SIG-M5 (cell line): ENCODE measurements at regions not wholly inside any gene's neighbourhood (a gene's known extent, or its start where the extent isn't known, plus 50 kb on each side); places are given as distances from the start of the nearest gene placed in this dataset.

ENCODE experiments used
- DNase-seq: peaks from one replicate; lab custom pipeline; 2025; lab: John Stamatoyannopoulos, UW

GRCh38 chr2:76579911-76580310 lies 869.2 kb upstream of the GCFC2 start:
- no peak for DNase-seq

- DNase-seq: no peak
These were observed 862.3 kb upstream of the GCFC2 start for GRCh38 chr2:76572981-76573380.

DNA sequence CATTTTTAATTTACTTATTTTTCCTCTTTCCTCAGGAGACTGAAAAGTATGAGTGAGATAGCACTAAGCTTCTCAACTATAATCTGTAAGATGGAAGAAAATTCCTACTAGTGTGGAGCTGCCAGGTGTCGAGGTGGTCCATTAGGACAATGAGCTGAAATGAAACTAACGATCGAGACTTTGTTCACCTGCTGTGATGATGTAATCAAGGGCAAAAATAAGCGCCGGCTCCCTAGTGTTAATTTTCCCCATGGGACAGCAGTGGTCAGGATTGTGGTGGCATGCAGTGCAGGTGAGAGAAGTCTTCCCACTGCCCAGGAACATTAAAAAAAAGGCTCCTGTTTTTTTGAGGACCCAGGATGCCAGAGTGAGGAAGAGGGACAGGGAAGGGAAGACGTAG lies 859.1 kb upstream of the GCFC2 start:
- DNase-seq: no peak

GRCh38 chr2:76567478-76567877 lies 856.8 kb upstream of the GCFC2 start:
- no peak for DNase-seq

GRCh38 chr2:76564734-76565133 lies 854.0 kb upstream of the GCFC2 start:
- DNase-seq: no peak

DNA sequence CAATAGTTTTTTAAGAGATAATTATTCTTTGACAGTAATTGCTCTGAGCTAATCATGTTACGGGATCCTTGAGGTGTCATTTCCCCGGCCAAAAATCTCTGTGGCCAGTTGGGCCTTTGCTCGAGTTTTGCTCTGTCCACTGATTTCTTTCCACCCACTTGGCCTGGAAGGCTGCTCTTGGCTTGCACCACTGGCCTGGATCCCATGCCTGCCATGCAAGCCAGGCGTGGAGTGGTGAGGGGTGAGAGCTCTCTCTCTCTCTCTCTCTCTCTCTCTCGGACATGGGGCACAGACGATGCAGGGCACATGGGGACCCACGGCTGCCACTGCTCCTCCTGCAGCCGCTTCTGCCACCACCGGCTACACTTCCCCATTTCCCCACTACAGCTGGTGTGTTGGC lies 853.0 kb upstream of the GCFC2 start:
- DNase-seq: no peak

DNA sequence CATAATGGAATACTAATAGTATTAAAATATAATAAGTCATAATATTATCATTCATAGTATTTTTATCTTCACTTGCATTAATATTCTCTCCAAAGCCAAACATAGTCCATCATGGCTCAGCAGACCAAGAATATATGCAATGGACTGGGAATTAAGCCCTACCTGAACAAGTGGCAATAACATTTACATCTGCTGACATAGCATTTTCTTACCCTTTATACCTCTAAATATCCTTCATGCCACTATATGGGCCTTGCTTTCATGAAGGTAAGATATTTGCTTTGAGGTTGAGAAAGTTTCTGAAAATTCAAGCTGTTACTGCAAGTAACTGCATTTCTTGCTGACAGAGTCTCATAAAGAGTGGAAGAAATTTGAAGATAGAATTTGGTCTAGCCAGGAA lies 847.4 kb upstream of the GCFC2 start:
- DNase-seq: no peak

- no peak for DNase-seq
These were observed 845.3 kb upstream of the GCFC2 start for GRCh38 chr2:76556018-76556417.

DNA sequence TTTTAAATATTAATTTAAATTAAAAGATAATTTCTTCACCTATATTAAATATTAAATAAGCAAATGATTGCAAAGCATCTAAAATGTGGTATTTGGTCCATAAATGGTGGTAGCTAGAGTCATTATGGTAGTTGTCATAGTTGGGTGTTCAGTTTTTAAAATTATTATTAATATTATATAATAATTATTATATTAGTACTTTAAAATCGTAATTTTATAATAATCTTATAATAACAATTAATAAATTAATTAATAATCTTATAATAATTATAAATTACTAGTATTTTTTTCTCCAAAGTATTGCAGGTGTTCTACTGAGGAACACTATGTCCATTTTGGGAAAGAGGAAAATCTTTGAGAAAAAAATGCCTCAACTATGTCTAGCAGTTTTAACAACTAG lies 835.5 kb upstream of the GCFC2 start:
- no peak for DNase-seq

DNA sequence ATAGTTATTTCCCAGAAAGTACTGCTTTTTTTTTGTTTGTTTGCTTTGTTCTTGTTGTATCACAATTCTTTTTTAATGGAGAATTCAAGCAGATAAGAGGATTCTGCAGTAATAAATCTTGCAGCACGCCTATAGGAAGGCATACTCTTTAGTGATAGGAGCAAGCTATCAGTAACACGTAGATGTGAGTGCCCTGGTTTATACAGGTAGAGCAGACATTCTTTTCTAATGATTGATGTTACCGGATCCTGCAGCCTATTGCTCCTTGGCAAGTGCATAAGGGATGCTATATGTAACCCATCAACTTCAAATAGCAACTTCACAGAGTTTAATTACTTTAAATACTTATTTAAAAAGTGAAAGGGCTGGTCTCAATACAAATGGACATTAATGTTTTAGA lies 834.2 kb upstream of the GCFC2 start:
- no peak for DNase-seq

DNA sequence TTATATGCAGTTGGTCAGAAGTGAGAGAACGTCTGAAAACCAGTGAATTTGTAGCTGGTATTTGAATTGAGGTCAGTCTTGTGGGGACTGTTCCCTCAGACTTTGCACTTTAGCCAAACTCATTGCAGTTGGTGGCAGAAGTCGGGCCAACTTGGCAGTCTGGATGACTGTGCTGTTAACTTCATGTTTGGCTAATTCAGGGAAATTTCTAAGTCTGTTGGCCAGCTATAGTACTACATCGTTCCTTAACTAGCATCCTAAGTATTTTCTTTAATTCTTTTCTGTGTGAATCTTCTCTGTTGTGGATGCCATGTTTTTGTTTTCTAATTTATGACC lies 806.8 kb upstream of the GCFC2 start:
- DNase-seq: no peak

DNA sequence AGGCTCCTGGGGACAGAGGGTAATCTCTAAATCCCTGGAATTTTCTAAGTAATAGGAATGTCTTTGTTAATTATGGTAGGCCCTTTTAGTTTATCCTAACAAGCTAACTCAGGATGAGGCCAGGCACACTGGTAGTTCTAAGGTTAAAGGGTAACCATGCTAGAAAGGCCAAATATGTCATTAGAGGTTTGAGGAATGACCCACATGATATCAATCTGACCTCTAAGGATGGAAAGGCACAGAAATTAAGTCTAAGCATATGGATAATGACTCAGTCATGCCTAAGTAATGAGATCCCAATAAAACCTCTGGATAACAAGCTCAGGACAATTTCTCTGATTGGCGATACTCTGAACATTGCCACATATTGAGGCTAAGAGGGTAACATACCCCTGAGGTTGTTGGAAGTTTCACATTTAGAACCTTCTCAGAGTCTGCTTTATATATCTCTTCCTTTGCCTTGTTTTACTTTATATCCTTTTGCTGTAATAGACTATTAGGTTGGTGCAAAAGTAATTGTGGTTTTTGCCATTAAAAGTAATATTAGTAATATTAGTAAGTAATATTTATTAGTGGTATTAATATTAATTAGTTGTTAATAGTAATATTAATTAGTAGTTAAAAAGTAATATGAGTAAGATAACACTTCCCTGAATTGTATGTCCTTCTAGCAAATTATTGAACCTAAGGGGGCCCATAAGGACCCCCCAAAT lies 806.3 kb upstream of the GCFC2 start:
- no peak for DNase-seq

DNA sequence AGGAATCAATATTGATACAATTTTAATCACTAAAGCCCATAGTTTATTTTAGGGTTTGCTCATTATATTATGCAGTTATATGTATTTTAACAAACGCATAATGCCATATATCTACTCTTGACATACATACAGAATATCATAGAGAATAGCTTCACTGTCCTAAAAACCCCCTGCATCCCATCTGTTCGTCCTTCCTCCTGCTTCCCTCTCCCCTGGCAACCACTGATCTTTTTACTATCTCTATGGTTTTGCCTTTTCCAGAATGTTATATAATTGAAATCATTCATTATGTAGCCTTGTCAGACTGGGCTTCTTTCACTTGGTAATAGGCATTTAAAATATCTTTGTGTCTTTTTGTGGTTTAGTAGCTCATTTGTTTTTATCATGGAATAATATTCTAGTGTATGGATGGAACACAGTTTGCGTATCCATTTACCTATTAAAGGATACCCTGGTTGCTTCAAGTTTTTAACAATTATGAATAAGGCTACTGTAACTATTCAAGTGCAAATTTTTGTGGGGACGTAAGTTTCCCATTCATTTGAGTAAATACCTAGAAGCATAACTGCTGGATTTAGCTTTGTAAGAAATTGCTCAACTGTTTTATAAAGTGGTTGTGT lies 801.6 kb upstream of the GCFC2 start:
- DNase-seq: no peak

DNA sequence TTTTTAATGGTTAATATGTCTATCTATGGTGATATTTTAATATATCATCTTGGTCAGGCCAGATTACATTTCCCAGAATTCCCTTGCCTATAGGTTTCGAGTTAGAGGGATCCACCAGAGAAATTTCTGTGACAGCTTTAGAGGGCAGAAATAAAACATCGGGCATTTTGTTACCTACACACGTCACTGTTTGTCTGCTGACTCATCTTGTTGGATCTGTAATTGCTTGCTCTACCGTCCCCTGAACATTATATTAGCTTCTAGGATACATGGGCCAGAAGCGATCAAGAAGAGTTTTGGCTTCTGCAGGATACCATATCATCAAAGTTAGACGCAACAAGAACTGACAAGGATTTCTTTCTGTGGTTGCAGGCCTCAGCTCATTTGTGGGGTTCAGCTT lies 795.8 kb upstream of the GCFC2 start:
- DNase-seq: no peak

DNA sequence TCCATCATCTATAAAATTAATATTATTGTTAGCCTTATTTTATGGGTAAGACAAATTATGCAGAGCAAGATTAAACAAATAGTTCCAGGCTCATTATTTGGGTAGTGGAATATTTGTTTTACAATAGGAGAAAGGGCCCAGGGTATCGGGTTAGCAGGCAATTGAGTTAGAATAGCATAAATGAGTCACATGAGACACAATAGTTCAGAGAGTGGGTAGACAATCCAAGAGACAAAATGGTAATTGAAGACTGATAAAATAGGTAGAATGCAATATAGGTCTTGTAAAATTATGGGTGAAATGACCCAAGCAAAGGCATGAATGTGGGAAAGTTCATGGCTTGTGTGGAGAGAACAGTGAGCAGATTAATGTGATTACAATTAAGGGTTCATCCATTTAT lies 790.9 kb upstream of the GCFC2 start:
- no peak for DNase-seq

GRCh38 chr2:76498360-76498759 lies 787.6 kb upstream of the GCFC2 start:
- DNase-seq: no peak

GRCh38 chr2:76491503-76491902 lies 780.8 kb upstream of the GCFC2 start:
- DNase-seq: no peak

DNA sequence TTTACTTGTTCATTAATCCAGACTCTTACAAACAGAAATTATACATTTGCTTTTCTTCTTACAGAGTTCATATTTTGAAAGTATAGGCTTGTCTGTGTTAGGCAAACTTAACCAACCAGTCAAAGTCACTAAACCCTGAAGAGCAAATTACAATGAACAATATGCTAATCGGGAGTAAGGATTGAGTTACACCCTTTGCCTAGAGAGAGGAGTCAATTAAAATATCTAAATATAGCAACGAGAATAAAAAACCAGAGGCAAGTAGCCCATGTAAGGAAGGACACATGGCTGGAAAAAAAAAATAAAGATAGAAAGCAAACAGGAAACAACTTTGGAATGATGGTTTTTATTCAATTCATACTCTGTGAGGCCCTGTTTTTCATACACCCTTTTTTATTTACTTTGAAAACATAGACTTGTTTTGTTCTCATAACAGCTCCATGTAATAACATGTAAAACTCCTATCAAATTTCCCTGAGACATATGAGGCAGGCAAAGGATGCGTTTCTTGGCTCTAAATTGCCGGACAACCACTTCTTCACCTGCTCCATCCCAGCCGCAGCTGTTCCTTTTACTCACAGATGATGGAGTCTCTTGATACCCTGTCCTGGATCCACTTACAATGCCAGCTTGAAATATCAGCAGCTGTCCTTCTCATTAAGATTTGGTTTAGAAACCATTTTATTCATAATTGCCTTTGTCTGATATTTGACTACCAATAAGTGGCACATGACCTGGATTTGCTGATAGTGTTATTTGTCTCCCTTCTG lies 767.7 kb upstream of the GCFC2 start:
- no peak for DNase-seq

- no peak for DNase-seq
These were observed 762.2 kb upstream of the GCFC2 start for GRCh38 chr2:76472946-76473345.

DNA sequence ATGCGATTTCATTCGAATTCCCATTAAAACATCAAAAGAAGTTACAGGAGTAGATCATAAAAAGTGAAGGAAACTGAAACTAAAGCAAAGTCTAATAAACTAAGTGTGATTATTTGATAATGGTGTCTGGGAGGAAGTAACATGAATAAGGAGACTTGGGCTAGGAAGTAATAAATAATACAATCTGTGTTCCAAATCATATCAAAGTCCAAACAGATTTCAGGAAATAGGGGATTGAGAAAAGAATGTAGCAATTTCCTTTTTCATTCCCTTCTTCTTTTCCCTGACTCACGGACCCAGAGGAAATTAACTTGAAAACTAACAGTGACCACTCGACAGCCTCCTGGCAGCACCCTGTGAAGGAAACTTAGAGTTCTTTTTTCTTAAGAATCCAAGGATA lies 758.4 kb upstream of the GCFC2 start:
- no peak for DNase-seq

GRCh38 chr2:76467326-76467725 lies 756.6 kb upstream of the GCFC2 start:
- DNase-seq: no peak

DNA sequence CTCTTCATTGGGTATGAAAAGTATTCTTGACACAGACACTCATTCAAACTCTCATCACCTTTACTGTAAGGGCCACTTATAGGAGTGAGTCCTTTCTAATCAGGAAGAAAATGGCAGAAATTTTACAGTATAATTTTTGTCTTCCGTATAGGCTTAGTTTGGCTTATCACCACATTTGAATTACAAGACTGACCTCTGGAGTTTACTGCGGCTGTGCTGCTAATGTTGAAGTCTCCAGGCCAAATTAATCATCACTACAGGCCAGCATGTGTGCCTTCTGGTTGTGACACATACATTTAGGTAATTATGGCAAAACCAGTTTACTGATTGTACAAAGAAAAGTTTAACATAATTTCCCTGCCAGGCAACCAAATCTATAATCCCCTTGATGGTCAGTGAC lies 753.6 kb upstream of the GCFC2 start:
- no peak for DNase-seq

DNA sequence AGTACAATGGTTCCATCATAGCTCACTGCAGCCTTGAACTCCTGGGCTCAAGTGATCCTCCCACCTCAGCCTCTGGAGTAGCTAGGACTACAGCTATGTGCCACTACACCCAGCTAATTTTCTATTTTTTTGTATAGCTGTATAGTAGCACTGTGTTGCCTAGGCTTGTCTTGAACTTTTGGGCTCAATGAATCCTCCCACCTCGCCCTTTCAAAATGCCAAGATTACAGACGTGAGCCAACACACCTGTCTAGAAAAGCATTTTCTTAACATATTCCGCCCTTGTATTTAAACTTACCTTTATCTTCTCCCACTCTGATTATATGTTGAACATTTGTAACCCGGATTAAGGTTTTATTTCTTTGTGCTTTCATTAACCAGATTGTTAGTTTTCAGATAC lies 750.7 kb upstream of the GCFC2 start:
- DNase-seq: no peak

DNA sequence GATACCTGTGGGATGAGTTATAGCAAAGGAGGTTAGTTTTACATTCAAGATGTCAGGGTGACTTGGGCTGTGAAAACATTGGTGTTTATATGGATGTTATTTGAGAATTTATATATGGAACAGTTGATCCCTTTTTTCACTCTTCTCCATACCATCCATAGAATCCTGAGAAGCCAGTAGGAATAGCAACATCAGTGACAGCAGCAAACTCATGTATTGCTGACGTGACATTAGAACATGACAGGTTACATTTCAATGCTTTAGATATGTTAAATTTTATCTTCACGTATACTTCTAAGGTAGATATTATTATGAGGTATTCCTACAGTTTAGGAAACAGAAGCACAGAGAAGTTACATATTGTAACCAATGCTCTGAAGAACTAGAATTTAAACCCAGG lies 745.2 kb upstream of the GCFC2 start:
- DNase-seq: no peak
